ENCODE measurements at regions not wholly inside any gene's neighbourhood (a gene's known extent, or its start where the extent isn't known, plus 50 kb on each side); places are given as distances from the start of the nearest gene placed in this dataset.
"Not testable (repeated sequence)": the region's sequence is repeated elsewhere in the genome, so short reads cannot be mapped to it uniquely, and the experiment has no call there.

DNA sequence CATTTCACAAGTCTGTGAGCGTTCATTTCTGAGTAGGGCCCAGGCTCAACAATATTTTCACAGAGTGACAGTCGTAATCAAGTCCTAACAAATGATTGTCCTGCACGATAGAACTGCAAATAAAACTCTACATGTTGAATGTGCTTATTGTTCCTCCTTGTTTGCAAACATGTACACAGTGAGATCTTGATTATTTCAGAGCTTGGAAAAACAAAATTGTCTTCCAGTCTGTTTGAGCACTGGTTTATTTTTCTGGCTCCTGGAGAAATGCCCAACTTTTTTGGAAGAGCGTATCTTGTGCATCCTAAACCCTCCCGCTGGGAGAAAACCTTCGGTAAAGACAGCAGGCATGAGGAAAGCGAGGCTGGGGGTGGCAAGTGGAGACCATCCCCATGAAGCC lies 91.1 kb downstream of the TEX36 start:
- TF ChIP-seq, protein P1, sequence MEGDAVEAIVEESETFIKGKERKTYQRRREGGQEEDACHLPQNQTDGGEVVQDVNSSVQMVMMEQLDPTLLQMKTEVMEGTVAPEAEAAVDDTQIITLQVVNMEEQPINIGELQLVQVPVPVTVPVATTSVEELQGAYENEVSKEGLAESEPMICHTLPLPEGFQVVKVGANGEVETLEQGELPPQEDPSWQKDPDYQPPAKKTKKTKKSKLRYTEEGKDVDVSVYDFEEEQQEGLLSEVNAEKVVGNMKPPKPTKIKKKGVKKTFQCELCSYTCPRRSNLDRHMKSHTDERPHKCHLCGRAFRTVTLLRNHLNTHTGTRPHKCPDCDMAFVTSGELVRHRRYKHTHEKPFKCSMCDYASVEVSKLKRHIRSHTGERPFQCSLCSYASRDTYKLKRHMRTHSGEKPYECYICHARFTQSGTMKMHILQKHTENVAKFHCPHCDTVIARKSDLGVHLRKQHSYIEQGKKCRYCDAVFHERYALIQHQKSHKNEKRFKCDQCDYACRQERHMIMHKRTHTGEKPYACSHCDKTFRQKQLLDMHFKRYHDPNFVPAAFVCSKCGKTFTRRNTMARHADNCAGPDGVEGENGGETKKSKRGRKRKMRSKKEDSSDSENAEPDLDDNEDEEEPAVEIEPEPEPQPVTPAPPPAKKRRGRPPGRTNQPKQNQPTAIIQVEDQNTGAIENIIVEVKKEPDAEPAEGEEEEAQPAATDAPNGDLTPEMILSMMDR (IDR thresholded peaks at IDR 0.05; ENCODE audit: insufficient read depth, low read length, poor library complexity, severe bottlenecking): no peak

DNA sequence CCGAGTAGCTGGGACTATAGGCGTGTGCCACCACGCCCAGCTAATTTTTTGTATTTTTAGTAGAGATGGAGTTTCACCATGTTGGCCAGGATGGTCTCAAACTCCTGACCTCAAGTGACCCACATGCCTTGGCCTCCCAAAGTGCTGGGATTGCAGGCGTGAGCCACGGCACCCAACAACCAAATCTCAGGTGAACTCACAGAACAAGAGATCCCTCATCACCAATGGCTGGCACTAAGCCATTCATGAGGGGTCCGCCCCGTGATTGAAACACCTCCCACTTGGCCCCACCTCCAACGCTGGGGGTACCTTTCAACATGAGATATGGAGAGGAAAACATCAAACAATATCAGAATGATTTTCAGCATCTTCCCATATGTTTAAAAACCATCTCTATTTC lies 94.2 kb downstream of the TEX36 start:
- H3K4me3 ChIP-seq (replicated peaks; ENCODE audit: low read depth, low read length); DNase-seq (ENCODE audit: extremely low read depth, insufficient read length); H3K27me3 ChIP-seq (replicated peaks; ENCODE audit: control insufficient read depth, insufficient read depth, low read length); H3K36me3 ChIP-seq (ENCODE audit: control insufficient read depth, insufficient read depth, low read length): not testable (repeated sequence)

More for the DNA sequence above, 91.1 kb downstream of the TEX36 start:
- no peak for DNase-seq (ENCODE audit: extremely low read depth, insufficient read length)
- H3K4me3 ChIP-seq (replicated peaks; ENCODE audit: low read depth, low read length): no peak overlapping the region
- H3K27me3 ChIP-seq (replicated peaks; ENCODE audit: control insufficient read depth, insufficient read depth, low read length): no peaks in the 10 kb centered on the region; the same call in 1 of the 2 replicates
- no peaks in the 10 kb centered on the region for H3K36me3 ChIP-seq (ENCODE audit: control insufficient read depth, insufficient read depth, low read length)

DNA sequence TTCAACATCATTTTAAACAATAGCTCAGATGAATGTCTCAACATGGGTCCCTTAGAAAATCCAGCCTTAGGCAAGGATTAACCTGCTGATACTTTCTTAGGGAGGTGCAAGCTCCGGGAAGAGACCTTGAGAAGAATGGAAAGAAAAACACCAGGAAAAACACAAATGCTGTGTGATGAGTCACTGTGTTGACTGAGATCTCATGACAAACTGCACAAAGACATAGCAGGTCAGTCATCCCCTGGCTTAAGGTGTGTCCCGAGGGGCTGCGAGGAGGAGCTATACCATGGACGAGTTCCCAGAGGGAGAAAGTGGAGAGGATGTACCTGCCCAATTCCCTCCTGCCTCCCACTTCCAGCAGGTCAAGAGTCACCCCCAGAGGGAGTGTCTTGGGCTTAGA lies 98.0 kb downstream of the TEX36 start:
- TF ChIP-seq, protein P1 (IDR thresholded peaks at IDR 0.05; ENCODE audit: insufficient read depth, low read length, poor library complexity, severe bottlenecking): no peak

DNA sequence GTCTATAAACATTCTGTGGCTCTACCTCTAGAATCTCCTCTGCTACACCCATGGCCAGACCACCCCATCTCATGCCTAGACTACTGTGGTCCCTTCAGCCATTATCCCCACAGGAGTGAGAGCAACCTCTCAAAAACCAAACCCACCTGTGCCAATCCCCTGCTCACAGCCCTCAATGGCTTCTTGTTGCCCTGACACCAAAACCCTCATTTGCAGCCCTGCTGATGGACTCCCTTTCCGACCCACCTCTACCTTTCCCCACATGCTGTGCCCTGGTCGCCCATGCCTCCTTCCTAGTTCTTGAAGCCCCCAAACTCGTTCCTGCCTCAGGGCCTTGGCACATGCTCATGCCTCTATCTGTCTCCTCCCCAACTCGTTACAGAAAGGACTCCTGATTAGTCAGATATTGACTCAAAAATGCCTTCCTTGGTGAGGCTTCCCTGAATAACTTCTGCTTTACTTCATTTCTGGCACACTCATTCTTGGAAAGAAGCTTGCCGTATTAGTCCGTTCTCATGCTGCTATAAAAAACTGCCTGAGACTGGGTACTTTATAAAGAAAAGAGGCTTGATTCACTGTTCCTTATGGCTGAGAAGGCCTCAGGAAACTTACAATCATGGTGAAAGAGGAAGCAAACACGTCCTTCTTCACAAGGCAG lies 104.2 kb downstream of the TEX36 start:
- TF ChIP-seq, protein P1 (IDR thresholded peaks at IDR 0.05; ENCODE audit: insufficient read depth, low read length, poor library complexity, severe bottlenecking): no peak
- no peak for DNase-seq (ENCODE audit: extremely low read depth, insufficient read length)
- H3K27me3 ChIP-seq (replicated peaks; ENCODE audit: control insufficient read depth, insufficient read depth, low read length): no peaks in the 10 kb centered on the region

More for the DNA sequence above, 98.0 kb downstream of the TEX36 start:
- no peaks in the 10 kb centered on the region; the same call in none of the 2 replicates for H3K27me3 ChIP-seq (replicated peaks; ENCODE audit: control insufficient read depth, insufficient read depth, low read length)
- no peak for DNase-seq (ENCODE audit: extremely low read depth, insufficient read length)
- H3K36me3 ChIP-seq (ENCODE audit: control insufficient read depth, insufficient read depth, low read length): no peaks in the 10 kb centered on the region
- H3K4me3 ChIP-seq (replicated peaks; ENCODE audit: low read depth, low read length): no peak overlapping the region

DNA sequence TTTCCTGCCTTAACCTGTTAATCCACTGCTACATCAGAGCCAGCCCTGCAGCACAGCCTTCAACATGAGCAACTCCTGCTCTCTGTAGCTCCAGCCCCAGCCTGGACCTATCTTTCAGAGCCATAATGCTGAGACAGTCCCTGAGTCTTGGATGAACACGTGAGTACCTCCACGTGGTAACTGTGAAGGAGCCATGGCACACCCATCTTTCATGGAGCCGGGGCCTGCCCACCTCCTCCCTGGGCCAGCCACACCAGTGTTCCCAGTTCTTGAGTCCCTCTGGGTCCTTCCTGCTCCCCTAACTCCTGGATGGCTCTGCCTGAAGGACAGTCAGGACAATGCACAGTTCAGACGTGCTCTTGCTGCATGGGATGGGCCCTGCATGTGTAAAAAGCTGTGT lies 107.1 kb downstream of the TEX36 start:
- Histone ChIP-seq H3K4me3 (replicated peaks; ENCODE audit: low read depth, low read length) (no peak overlapping the region), H3K36me3 (ENCODE audit: control insufficient read depth, insufficient read depth, low read length) (no peaks in the 10 kb centered on the region), H3K27me3 (replicated peaks; ENCODE audit: control insufficient read depth, insufficient read depth, low read length) (no peaks in the 10 kb centered on the region)
- TF ChIP-seq, protein P1 (IDR thresholded peaks at IDR 0.05; ENCODE audit: insufficient read depth, low read length, poor library complexity, severe bottlenecking): no peak
- no peak for DNase-seq (ENCODE audit: extremely low read depth, insufficient read length)

More for the DNA sequence above, 104.2 kb downstream of the TEX36 start:
- Histone ChIP-seq H3K36me3 (ENCODE audit: control insufficient read depth, insufficient read depth, low read length) (no peaks in the 10 kb centered on the region), H3K4me3 (replicated peaks; ENCODE audit: low read depth, low read length) (no peak overlapping the region)

DNA sequence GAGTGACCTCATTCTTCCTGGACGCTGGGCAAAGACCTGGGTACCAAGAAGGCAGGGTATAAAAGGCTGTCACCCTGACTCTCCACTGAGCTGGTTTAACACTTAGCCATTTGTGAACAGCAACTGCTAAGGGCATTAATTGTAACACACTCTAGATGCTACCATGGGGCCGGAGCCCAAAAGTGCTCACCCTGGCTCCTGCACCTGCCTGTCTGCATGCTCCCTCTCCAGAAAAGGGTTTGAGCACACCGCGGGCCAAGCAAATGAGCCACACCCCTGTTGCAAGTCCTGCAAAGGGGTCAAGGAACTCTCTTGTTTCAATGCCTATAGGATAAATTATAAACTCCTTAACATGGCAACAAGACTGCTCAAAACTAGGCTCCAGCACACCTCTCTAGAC lies 114.8 kb downstream of the TEX36 start:
- Histone ChIP-seq H3K27me3 (replicated peaks; ENCODE audit: control insufficient read depth, insufficient read depth, low read length) (no peaks in the 10 kb centered on the region; the same call in 1 of the 2 replicates), H3K4me3 (replicated peaks; ENCODE audit: low read depth, low read length) (no peak overlapping the region), H3K36me3 (ENCODE audit: control insufficient read depth, insufficient read depth, low read length) (no peaks in the 10 kb centered on the region)
- TF ChIP-seq, protein P1 (IDR thresholded peaks at IDR 0.05; ENCODE audit: insufficient read depth, low read length, poor library complexity, severe bottlenecking): no peak
- DNase-seq (ENCODE audit: extremely low read depth, insufficient read length): no peak
